H1 (cell line): ENCODE measurements at regions not wholly inside any gene's neighbourhood (a gene's known extent, or its start where the extent isn't known, plus 50 kb on each side); places are given as distances from the start of the nearest gene placed in this dataset.

Source experiments
- BCL11A ChIP-seq, 2 experiments: IDR thresholded peaks; one replicate each; pipeline ENCODE4 v1.6.1; 2011; ENCODE audit warnings: low read depth in 2 of 2, low read length in 2 of 2, mild to moderate bottlenecking in 2 of 2
- CBX5 ChIP-seq: fragments of 300-800, 300-1000 bp; sonication (generic); IDR thresholded peaks from 2 replicates; pipeline ENCODE4 v1.7.1; 2016; ENCODE audit warnings: antibody characterized with exemption, low read length, low read depth
- CTBP2 ChIP-seq: IDR thresholded peaks from 2 replicates; pipeline ENCODE4 v1.7.0; 2011; ENCODE audit warnings: borderline replicate concordance, mild to moderate bottlenecking, moderate library complexity, mixed read lengths, low read length; ENCODE audit not compliant: insufficient read depth, insufficient read length
- EGR1 ChIP-seq: IDR thresholded peaks from 2 replicates; pipeline ENCODE4 v1.6.1; 2011; ENCODE audit warnings: low read depth, low read length, borderline replicate concordance
- RAD21 ChIP-seq, 2 experiments: IDR thresholded peaks in 1 of 2; conservative IDR thresholded peaks in 1 of 2; 2 replicates each; pipeline ENCODE4 v1.6.1; 2011; ENCODE audit warnings: low read depth in 2 of 2, low read length in 2 of 2, improper control_type of control experiment in 1 of 2, inconsistent platforms in 1 of 2, mild to moderate bottlenecking in 1 of 2, moderate library complexity in 1 of 2
- SIN3A ChIP-seq, 2 experiments: IDR thresholded peaks in 1 of 2; conservative IDR thresholded peaks in 1 of 2; 2 replicates each; pipeline ENCODE4 v1.6.1; 2011 to 2012; ENCODE audit warnings: low read length in 2 of 2, improper control_type of control experiment in 1 of 2, low read depth in 1 of 2, mild to moderate bottlenecking in 1 of 2
- SIRT6 ChIP-seq: IDR thresholded peaks from one replicate; pipeline ENCODE4 v1.7.1; 2012; ENCODE audit warnings: low read length, inconsistent platforms
- SIX5 ChIP-seq: IDR thresholded peaks from 2 replicates; pipeline ENCODE4 v1.6.1; 2011; ENCODE audit warnings: mild to moderate bottlenecking, low read depth, low read length
- SRF ChIP-seq: IDR thresholded peaks from 2 replicates; pipeline ENCODE4 v1.6.1; 2011; ENCODE audit warnings: mild to moderate bottlenecking, low read depth, low read length, moderate library complexity

GRCh38 chr22:48535868-48536540, 1291.7 kb downstream of the BRD1 start (continued):
- TF ChIP-seq RAD21 (IDR thresholded peaks at IDR 0.05 in 1 of 2, conservative IDR thresholded peaks at IDR 0.05 in 1 of 2; ENCODE audit: low read depth in 2 of 2, low read length in 2 of 2) (no peak), CBX5 (no peak), CTBP2 (no peak), SIRT6 (no peak), EGR1 (no peak), BCL11A (IDR thresholded peaks at IDR 0.05; ENCODE audit: low read depth in 2 of 2, low read length in 2 of 2) (no peak), SIX5 (no peak), SRF (no peak), SIN3A (conservative IDR thresholded peaks at IDR 0.05 in 1 of 2, IDR thresholded peaks at IDR 0.05 in 1 of 2; ENCODE audit: low read depth in 1 of 2, low read length in 2 of 2) (no peak)
